SK-N-DZ (cell line): ENCODE measurements at regions not wholly inside any gene's neighbourhood (a gene's known extent, or its start where the extent isn't known, plus 50 kb on each side); places are given as distances from the start of the nearest gene placed in this dataset.

ENCODE experiments used
- DNase-seq: peaks from one replicate; pipeline ENCODE4 v3.0.0-alpha.2; 2015; ENCODE audit warnings: low spot score
- small RNA-seq, 2 experiments: library from RNA; depleted of rRNA; stranded (forward); fragments of <200 nt; gene quantifications; one replicate each; pipeline ENCODE3, GENCODE V24; 2014

- no peak for DNase-seq
Measured at GRCh38 chr13:34867590-34867989, 74.5 kb upstream of the NBEA start.

- no peak for DNase-seq
Measured at GRCh38 chr13:34868733-34869132, 73.3 kb upstream of the NBEA start.

GRCh38 chr13:34869696-34870095 is 72.4 kb upstream of the NBEA start:
- DNase-seq, result no peak

GRCh38 chr13:34878329-34878728 is 63.7 kb upstream of the NBEA start:
- DNase-seq, result no peak

GRCh38 chr13:34879851-34880250 is 62.2 kb upstream of the NBEA start:
- DNase-seq, result peak; percentile 10

GRCh38 chr13:34881494-34881893 is 60.6 kb upstream of the NBEA start:
- no peak for DNase-seq

- no peak for DNase-seq
Measured at GRCh38 chr13:34883396-34883795, 58.7 kb upstream of the NBEA start.

GRCh38 chr13:34884366-34884765 is 57.7 kb upstream of the NBEA start:
- DNase-seq, result no peak

GRCh38 chr13:34886121-34886875 is 55.8 kb upstream of the NBEA start:
- DNase-seq, result no peak

- no peak for DNase-seq
Measured at GRCh38 chr13:34886987-34887386, 55.1 kb upstream of the NBEA start.

Small RNA genes in the stretch of these regions (small RNA-seq; reads per million reads assigned to genes)
- gene AL356321.1 (0 reads per million in 2 experiments), gene RF00402 (0 reads per million in 2 experiments)
